Tibial artery (tissue), 4 donors: ENCODE measurements at regions not wholly inside any gene's neighbourhood (a gene's known extent, or its start where the extent isn't known, plus 50 kb on each side); places are given as distances from the start of the nearest gene placed in this dataset.
A peak's percentile ranks its signal among the peaks of the same experiment; 100 is the strongest.

Source experiments
- DNase-seq, 2 donors: peaks; one replicate each; pipeline ENCODE4 v3.0.0-alpha.2; 2019
- H3K27ac ChIP-seq, 2 donors: fragments of 200-600 bp; sonication (generic) in 1 of 2; 1 replicate in 1 of 2; 2 replicates in 1 of 2; pipeline ENCODE4 v1.5.1; 2018 to 2019; ENCODE audit warnings: mild to moderate bottlenecking in 1 of 2
- H3K27me3 ChIP-seq, 2 donors: fragments of 200-600 bp; sonication (generic) in 1 of 2; one replicate each; pipeline versions ENCODE4 v1.5.1 to v1.6.0; 2016 to 2019
- H3K36me3 ChIP-seq, 3 donors: fragments of 200-600 bp; sonication (generic) in 2 of 3; one replicate each; pipeline ENCODE4 v1.5.1; 2016 to 2019; ENCODE audit warnings: mild to moderate bottlenecking in 2 of 3
- H3K4me1 ChIP-seq, 4 donors: fragments of 200-600 bp; sonication (generic) in 2 of 4; 1 replicate in 3 of 4; 2 replicates in 1 of 4; pipeline ENCODE4 v1.5.1; 2016 to 2019
- H3K4me3 ChIP-seq, 2 donors: fragments of 200-600 bp; sonication (generic) in 1 of 2; 1 replicate in 1 of 2; 2 replicates in 1 of 2; pipeline ENCODE4 v1.5.1; 2018 to 2019; ENCODE audit warnings: mild to moderate bottlenecking in 2 of 2
- H3K9me3 ChIP-seq, 3 donors: fragments of 200-600 bp; sonication (generic) in 1 of 3; one replicate each; pipeline ENCODE4 v1.5.1; 2016 to 2019
- intact Hi-C: fragments of 100-400 bp; cut with DNase I; formaldehyde crosslinking; loops from one replicate; pipeline ENCODE4 v1.15.0; 2023; ENCODE audit warnings: low total_unique reads
- TF ChIP-seq, protein P1 (sequence below), 2 experiments: fragments of 200-600 bp in 1 of 2; fragments of 450-650 bp in 1 of 2; IDR thresholded peaks; one replicate each; pipeline ENCODE4 v1.5.1; 2017 to 2019; ENCODE audit warnings: antibody characterized with exemption in 2 of 2, mild to moderate bottlenecking in 1 of 2, moderate library complexity in 1 of 2

GRCh38 chr22:44390613-44390970 is 77.8 kb upstream of the SHISAL1 start:
- TF ChIP-seq, protein P1, sequence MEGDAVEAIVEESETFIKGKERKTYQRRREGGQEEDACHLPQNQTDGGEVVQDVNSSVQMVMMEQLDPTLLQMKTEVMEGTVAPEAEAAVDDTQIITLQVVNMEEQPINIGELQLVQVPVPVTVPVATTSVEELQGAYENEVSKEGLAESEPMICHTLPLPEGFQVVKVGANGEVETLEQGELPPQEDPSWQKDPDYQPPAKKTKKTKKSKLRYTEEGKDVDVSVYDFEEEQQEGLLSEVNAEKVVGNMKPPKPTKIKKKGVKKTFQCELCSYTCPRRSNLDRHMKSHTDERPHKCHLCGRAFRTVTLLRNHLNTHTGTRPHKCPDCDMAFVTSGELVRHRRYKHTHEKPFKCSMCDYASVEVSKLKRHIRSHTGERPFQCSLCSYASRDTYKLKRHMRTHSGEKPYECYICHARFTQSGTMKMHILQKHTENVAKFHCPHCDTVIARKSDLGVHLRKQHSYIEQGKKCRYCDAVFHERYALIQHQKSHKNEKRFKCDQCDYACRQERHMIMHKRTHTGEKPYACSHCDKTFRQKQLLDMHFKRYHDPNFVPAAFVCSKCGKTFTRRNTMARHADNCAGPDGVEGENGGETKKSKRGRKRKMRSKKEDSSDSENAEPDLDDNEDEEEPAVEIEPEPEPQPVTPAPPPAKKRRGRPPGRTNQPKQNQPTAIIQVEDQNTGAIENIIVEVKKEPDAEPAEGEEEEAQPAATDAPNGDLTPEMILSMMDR (IDR thresholded peaks at IDR 0.05), result no peak
- Histone ChIP-seq H3K4me1 (no peaks in the 10 kb centered on the region), H3K27ac (no peak overlapping the region), H3K9me3 (no peaks in the 10 kb centered on the region), H3K36me3 (no peaks in the 10 kb centered on the region), H3K27me3 (peaks cover 0 to 44% of the 10 kb centered on the region in 2 donors), H3K4me3 (no peak overlapping the region)
- intact Hi-C loops, result no loop called here
- peak in 1 of 2 donors; percentile 33 for DNase-seq

GRCh38 chr22:44389926-44390612 is 77.3 kb upstream of the SHISAL1 start:
- Histone ChIP-seq H3K27me3 (peaks cover 0 to 39% of the 10 kb centered on the region in 2 donors), H3K9me3 (no peaks in the 10 kb centered on the region), H3K36me3 (no peaks in the 10 kb centered on the region), H3K27ac (no peak overlapping the region), H3K4me1 (no peaks in the 10 kb centered on the region), H3K4me3 (no peak overlapping the region)
- DNase-seq, result peak in 1 of 2 donors; percentile 21
- intact Hi-C loops, result no loop called here
- TF ChIP-seq, protein P1 (IDR thresholded peaks at IDR 0.05), result no peak

DNA sequence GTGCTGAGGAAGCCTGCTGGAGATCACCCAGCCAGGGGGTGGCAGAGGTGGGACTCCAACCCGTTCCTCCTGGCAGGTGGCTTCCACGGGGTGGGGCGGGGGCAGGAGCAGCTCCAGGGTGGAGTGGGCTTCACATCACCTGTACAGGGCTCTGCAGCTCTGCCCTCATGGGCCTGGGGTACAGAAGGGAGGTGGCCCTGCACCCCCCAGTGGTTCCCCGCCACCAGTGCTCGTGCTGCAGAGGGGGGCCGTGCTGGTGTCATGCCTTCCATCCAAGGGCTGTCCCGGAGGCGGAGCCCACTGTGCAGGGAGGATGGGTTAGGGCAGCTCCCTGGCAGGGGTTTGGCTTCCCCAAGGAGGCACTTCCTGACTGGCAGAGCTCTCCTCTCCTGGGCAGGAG is 76.4 kb upstream of the SHISAL1 start:
- Histone ChIP-seq H3K4me3 (no peak overlapping the region), H3K27ac (no peak overlapping the region), H3K27me3 (peaks cover 0 to 37% of the 10 kb centered on the region in 2 donors), H3K36me3 (no peaks in the 10 kb centered on the region), H3K4me1 (no peaks in the 10 kb centered on the region), H3K9me3 (no peaks in the 10 kb centered on the region)
- intact Hi-C loops, result no loop called here
- TF ChIP-seq, protein P1 (IDR thresholded peaks at IDR 0.05), result no peak
- DNase-seq, result no peak

- H3K4me1 ChIP-seq, result no peaks in the 10 kb centered on the region
- H3K36me3 ChIP-seq, result no peaks in the 10 kb centered on the region
- TF ChIP-seq, protein P1 (IDR thresholded peaks at IDR 0.05), result no peak
- no peaks in the 10 kb centered on the region for H3K9me3 ChIP-seq
- H3K4me3 ChIP-seq, result no peak overlapping the region
- intact Hi-C loops, result no loop called here
- H3K27ac ChIP-seq, result no peak overlapping the region
- H3K27me3 ChIP-seq, result peaks cover 0 to 34% of the 10 kb centered on the region in 2 donors
- DNase-seq, result no peak
These were observed 74.7 kb upstream of the SHISAL1 start for GRCh38 chr22:44387486-44387885.

- intact Hi-C loops, result no loop called here
- DNase-seq, result no peak
These were observed 73.8 kb upstream of the SHISAL1 start for GRCh38 chr22:44386386-44387035.

More at GRCh38 chr22:44386386-44387035, 73.8 kb upstream of the SHISAL1 start:
- Histone ChIP-seq H3K9me3 (no peaks in the 10 kb centered on the region), H3K27me3 (peaks cover 0 to 31% of the 10 kb centered on the region in 2 donors), H3K27ac (no peak overlapping the region), H3K36me3 (no peaks in the 10 kb centered on the region), H3K4me1 (no peaks in the 10 kb centered on the region), H3K4me3 (no peak overlapping the region)
- TF ChIP-seq, protein P1 (IDR thresholded peaks at IDR 0.05), result no peak
